ENCODE measurements at regions not wholly inside any gene's neighbourhood (a gene's known extent, or its start where the extent isn't known, plus 50 kb on each side); places are given as distances from the start of the nearest gene placed in this dataset.

GRCh38 chr6:88480816-88481215 is 314.7 kb upstream of the CNR1 start:
- TF ChIP-seq POLR2A (IDR thresholded peaks at IDR 0.05): no peak
- no peak for TF ChIP-seq CTCF (IDR thresholded peaks at IDR 0.05 in 4 of 5, conservative IDR thresholded peaks at IDR 0.05 in 1 of 5)

All from gastrocnemius medialis (tissue), 4 donors.